HepG2 (cell line): ENCODE measurements at regions not wholly inside any gene's neighbourhood (a gene's known extent, or its start where the extent isn't known, plus 50 kb on each side); places are given as distances from the start of the nearest gene placed in this dataset.

Experiments used
- ATAC-seq: fragments of 200-7000 bp; cut with Tn5 transposase; 3 replicates; pipeline ENCODE4 v1.9.1; 2020; ENCODE audit warnings: mild to moderate bottlenecking, moderate library complexity
- BruUV-seq: library from RNA; stranded (reverse); fragments of 400-500 nt; replicated peaks from 2 replicates; lab custom pipeline; 2021; lab: Mats Ljungman, UMichigan
- CTCF ChIA-PET: fragments of 300-600 bp; formaldehyde crosslinking; extraction: SDS; loops from one replicate; lab custom pipeline; 2021; ENCODE audit warnings: low total read pairs, inconsistent platforms, low intra/inter-chr PET ratio; lab: Yijun Ruan, JAX
- POLR2A ChIA-PET: fragments of 350-600 bp; sonication (Branson Sonifier 250); formaldehyde crosslinking; loops from one replicate; lab custom pipeline; 2020; ENCODE audit warnings: antibody characterized with exemption, inconsistent platforms; lab: Yijun Ruan, JAX
- DNase-seq: peaks from one replicate; pipeline ENCODE4 v3.0.0-alpha.2; 2015; ENCODE audit warnings: low spot score
- FAIRE-seq: peaks from 3 replicates; lab custom pipeline; 2011; peaks lifted over from hg19 to GRCh38; lab: Jason Lieb, UNC
- H2AFZ ChIP-seq: one replicate; pipeline ENCODE4 v1.6.1; 2011; ENCODE audit warnings: low read length, inconsistent platforms
- H3K27ac ChIP-seq: fragments of 300-600 bp; 3 replicates; pipeline ENCODE4 v1.8.0; 2011; ENCODE audit warnings: mixed run types, mild to moderate bottlenecking, mixed read lengths, low read length, inconsistent platforms; ENCODE audit not compliant: insufficient read depth; ENCODE audit errors: extremely low read length
- H3K27me3 ChIP-seq, 2 experiments: fragments of 200-600 bp in 1 of 2; 2 replicates in 1 of 2; 3 replicates in 1 of 2; pipeline versions ENCODE4 v1.6.0 to v1.8.0; 2011; ENCODE audit warnings: low read length in 2 of 2, mild to moderate bottlenecking in 2 of 2, moderate library complexity in 2 of 2, inconsistent platforms in 1 of 2; ENCODE audit not compliant: insufficient read depth in 2 of 2, control insufficient read depth in 1 of 2
- H3K36me3 ChIP-seq, 2 experiments: fragments of 200-600 bp in 1 of 2; replicated peaks in 1 of 2; 2 replicates in 1 of 2; 3 replicates in 1 of 2; pipeline versions ENCODE4 v1.5.1 to v1.8.0; 2011; ENCODE audit warnings: low read length in 2 of 2, inconsistent platforms in 1 of 2; ENCODE audit not compliant: insufficient read depth in 2 of 2, control insufficient read depth in 1 of 2
- H3K4me1 ChIP-seq: 2 replicates; pipeline ENCODE4 v1.5.1; 2012; ENCODE audit warnings: low read length, inconsistent platforms; ENCODE audit not compliant: insufficient read depth
- H3K4me2 ChIP-seq: 2 replicates; pipeline ENCODE4 v1.6.0; 2011; ENCODE audit warnings: low read depth, low read length, inconsistent platforms
- H3K4me3 ChIP-seq, 3 experiments: fragments of 200-600 bp in 1 of 3; sonication (generic), shearing (Covaris generic) in 1 of 3; replicated peaks in 1 of 3; 2 replicates each; pipeline ENCODE4 v1.5.1; 2011 to 2016; ENCODE audit warnings: low read length in 3 of 3, inconsistent platforms in 2 of 3, low read depth in 2 of 3, mild to moderate bottlenecking in 2 of 3, control low read depth in 1 of 3, mixed read lengths in 1 of 3; ENCODE audit not compliant: insufficient read depth in 1 of 3
- H3K79me2 ChIP-seq: one replicate; pipeline ENCODE4 v1.6.1; 2011; ENCODE audit warnings: low read length, inconsistent platforms; ENCODE audit not compliant: insufficient read depth
- H3K9ac ChIP-seq: 2 replicates; pipeline ENCODE4 v1.6.0; 2011; ENCODE audit warnings: mild to moderate bottlenecking, low read depth, low read length, inconsistent platforms; ENCODE audit not compliant: insufficient read depth
- H3K9me3 ChIP-seq: 2 replicates; pipeline ENCODE4 v1.5.1; 2012; ENCODE audit warnings: mild to moderate bottlenecking, low read length
- H4K20me1 ChIP-seq: 2 replicates; pipeline ENCODE4 v1.6.0; 2011; ENCODE audit warnings: inconsistent platforms, mild to moderate bottlenecking, low read length, moderate library complexity; ENCODE audit not compliant: insufficient read depth
- TRIM24 ChIP-seq: sonication (generic); formaldehyde crosslinking; IDR thresholded peaks from 2 replicates; pipeline ENCODE4 v1.8.0; 2022; ENCODE audit warnings: mild to moderate bottlenecking, missing genetic modification reagents
- ZNF607 ChIP-seq: sonication (generic); formaldehyde crosslinking; IDR thresholded peaks from 2 replicates; pipeline ENCODE4 v1.5.1; 2020; ENCODE audit warnings: missing genetic modification reagents, mild to moderate bottlenecking, borderline replicate concordance
- ZNF792 ChIP-seq: IDR thresholded peaks from 2 replicates; pipeline ENCODE4 v1.6.1; 2016
- in situ Hi-C: cut with HindIII; loops from 2 replicates; pipeline ENCODE4 v1.10.0; 2017; ENCODE audit warnings: low pct_unique_long_range_greater_than_20kb; ENCODE audit not compliant: extremely low pct_ligation_motif_present
- intact Hi-C: fragments of 100-400 bp; cut with micrococcal nuclease; formaldehyde crosslinking; loops from one replicate; pipeline ENCODE4 v1.10.0; 2022; ENCODE audit not compliant: unreplicated experiment
- TF ChIP-seq, protein P1 (sequence below): sonication (generic); formaldehyde crosslinking; IDR thresholded peaks from 2 replicates; pipeline ENCODE4 v1.8.0; 2022; ENCODE audit warnings: missing genetic modification reagents, mild to moderate bottlenecking, borderline replicate concordance
- TF ChIP-seq, protein P2 (sequence below): sonication (generic); formaldehyde crosslinking; IDR thresholded peaks from 2 replicates; pipeline ENCODE4 v1.4.0; 2020; ENCODE audit warnings: mild to moderate bottlenecking, missing genetic modification reagents

DNA sequence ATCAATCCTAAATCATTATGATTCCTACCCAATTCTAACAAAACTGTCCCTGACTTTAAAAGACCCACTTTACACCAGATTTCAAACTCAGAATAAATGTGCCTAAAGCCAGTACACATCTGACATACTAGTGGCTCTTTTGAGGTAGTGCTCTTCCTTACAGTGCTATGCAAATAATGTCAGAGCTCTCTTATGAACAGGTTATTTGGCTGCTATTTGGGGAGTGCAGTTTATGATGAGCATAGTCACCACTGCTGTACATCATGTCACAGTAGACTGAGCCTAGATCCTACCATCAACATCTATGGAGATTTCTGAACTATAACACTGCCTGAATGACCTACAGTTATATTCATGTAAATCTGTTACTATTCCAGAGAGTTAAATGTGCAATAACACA, 50.4 kb upstream of the PAGE5 start:
- Histone ChIP-seq H3K27me3 (no peaks in the 10 kb centered on the region), H3K4me1 (no peaks in the 10 kb centered on the region), H3K79me2 (no peaks in the 10 kb centered on the region), H3K4me2 (no peak overlapping the region), H4K20me1 (no peaks in the 10 kb centered on the region), H3K27ac (no peak overlapping the region), H2AFZ (no peak overlapping the region), H3K9me3 (no peaks in the 10 kb centered on the region), H3K4me3 (no peak overlapping the region), H3K9ac (no peak overlapping the region), H3K36me3 (no peaks in the 10 kb centered on the region)
- ChIA-PET CTCF (no interaction called here), POLR2A (no interaction called here)
- intact Hi-C loops (no loop called here), in situ Hi-C loops (no loop called here)
- TF ChIP-seq ZNF792 (CRISPR knock-in tag), result no peak
- no peak for TF ChIP-seq ZNF607 (CRISPR knock-in tag)
- TF ChIP-seq, protein P1, sequence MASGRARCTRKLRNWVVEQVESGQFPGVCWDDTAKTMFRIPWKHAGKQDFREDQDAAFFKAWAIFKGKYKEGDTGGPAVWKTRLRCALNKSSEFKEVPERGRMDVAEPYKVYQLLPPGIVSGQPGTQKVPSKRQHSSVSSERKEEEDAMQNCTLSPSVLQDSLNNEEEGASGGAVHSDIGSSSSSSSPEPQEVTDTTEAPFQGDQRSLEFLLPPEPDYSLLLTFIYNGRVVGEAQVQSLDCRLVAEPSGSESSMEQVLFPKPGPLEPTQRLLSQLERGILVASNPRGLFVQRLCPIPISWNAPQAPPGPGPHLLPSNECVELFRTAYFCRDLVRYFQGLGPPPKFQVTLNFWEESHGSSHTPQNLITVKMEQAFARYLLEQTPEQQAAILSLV, result no peak
- TF ChIP-seq TRIM24 (CRISPR knock-in tag), result no peak
- TF ChIP-seq, protein P2, sequence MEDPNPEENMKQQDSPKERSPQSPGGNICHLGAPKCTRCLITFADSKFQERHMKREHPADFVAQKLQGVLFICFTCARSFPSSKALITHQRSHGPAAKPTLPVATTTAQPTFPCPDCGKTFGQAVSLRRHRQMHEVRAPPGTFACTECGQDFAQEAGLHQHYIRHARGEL (CRISPR knock-in tag), result no peak
- no peak for DNase-seq
- ATAC-seq, result no peak
- no TSS peak for BruUV-seq
- no peak for FAIRE-seq
